Mucosa of descending colon (tissue), 3 donors: ENCODE measurements at regions not wholly inside any gene's neighbourhood (a gene's known extent, or its start where the extent isn't known, plus 50 kb on each side); places are given as distances from the start of the nearest gene placed in this dataset.

ENCODE experiments used
- ATAC-seq: fragments of 200-7000 bp; cut with Tn5 transposase; one replicate; pipeline ENCODE4 v1.9.1; 2020; ENCODE audit warnings: mild to moderate bottlenecking, moderate library complexity
- DNase-seq, 3 donors: peaks; one replicate each; pipeline ENCODE4 v3.0.0-alpha.2; 2020
- H3K36me3 ChIP-seq: fragments of 200-600 bp; one replicate; pipeline ENCODE4 v1.8.0; 2021; ENCODE audit warnings: low read depth, mild to moderate bottlenecking
- H3K4me1 ChIP-seq: fragments of 200-600 bp; one replicate; pipeline ENCODE4 v1.8.0; 2021; ENCODE audit warnings: low read depth, mild to moderate bottlenecking
- H3K4me3 ChIP-seq: fragments of 200-600 bp; one replicate; pipeline ENCODE4 v1.8.0; 2021; ENCODE audit warnings: mild to moderate bottlenecking
- H3K9me3 ChIP-seq: fragments of 200-600 bp; one replicate; pipeline ENCODE4 v1.8.0; 2021; ENCODE audit warnings: mild to moderate bottlenecking
- CTCF ChIP-seq: fragments of 200-600 bp; IDR thresholded peaks from one replicate; pipeline ENCODE4 v1.8.0; 2022; ENCODE audit warnings: antibody characterized with exemption, mild to moderate bottlenecking
- intact Hi-C, 2 donors: fragments of 100-400 bp; cut with DNase I in 1 of 2; cut with micrococcal nuclease in 1 of 2; formaldehyde crosslinking; loops; one replicate each; pipeline versions ENCODE4 v1.11.0 to v1.11.1; 2022; cut with DNase I, micrococcal nuclease
- donor health status: DM: no; HTN: no; CAD: no; lungs with moderate emphysema.
- donor health status: DM: no; HTN: no; CAD: no.
- donor health status: DM: no; HTN: yes; CAD: no.

GRCh38 chr2:100691846-100692245, 128.1 kb upstream of the NPAS2 start:
- DNase-seq (no peak), ATAC-seq (no peak)
- no peak for TF ChIP-seq CTCF
- Histone ChIP-seq H3K4me3 (no peak overlapping the region), H3K36me3 (no peaks in the 10 kb centered on the region), H3K4me1 (no peaks in the 10 kb centered on the region), H3K9me3 (no peaks in the 10 kb centered on the region)
- intact Hi-C loops: no loop called here

- ATAC-seq: no peak
- intact Hi-C loops: no loop called here
- DNase-seq: no peak
- H3K36me3 ChIP-seq: no peaks in the 10 kb centered on the region
- H3K4me3 ChIP-seq: no peak overlapping the region
- TF ChIP-seq CTCF: no peak
- no peaks in the 10 kb centered on the region for H3K9me3 ChIP-seq
- no peaks in the 10 kb centered on the region for H3K4me1 ChIP-seq
Observed at GRCh38 chr2:100692381-100692780, 127.6 kb upstream of the NPAS2 start.

- ATAC-seq (no peak), DNase-seq (no peak)
- H3K9me3 ChIP-seq: no peaks in the 10 kb centered on the region
- no peaks in the 10 kb centered on the region for H3K4me1 ChIP-seq
- no peak for TF ChIP-seq CTCF
- intact Hi-C loops: no loop called here
- H3K4me3 ChIP-seq: no peak overlapping the region
- no peaks in the 10 kb centered on the region for H3K36me3 ChIP-seq
Observed at GRCh38 chr2:100692906-100693305, 127.0 kb upstream of the NPAS2 start.

GRCh38 chr2:100699131-100699530, 120.8 kb upstream of the NPAS2 start:
- Histone ChIP-seq H3K4me1 (no peaks in the 10 kb centered on the region), H3K36me3 (no peaks in the 10 kb centered on the region), H3K4me3 (no peak overlapping the region), H3K9me3 (no peaks in the 10 kb centered on the region)
- intact Hi-C loops: no loop called here
- ATAC-seq (no peak), DNase-seq (no peak)
- no peak for TF ChIP-seq CTCF

GRCh38 chr2:100702438-100703109, 117.4 kb upstream of the NPAS2 start:
- no peak for ATAC-seq
- no peak for DNase-seq
- Histone ChIP-seq H3K9me3 (no peaks in the 10 kb centered on the region), H3K36me3 (no peaks in the 10 kb centered on the region), H3K4me3 (no peak overlapping the region), H3K4me1 (no peaks in the 10 kb centered on the region)
- TF ChIP-seq CTCF: no peak
- intact Hi-C loops: no loop called here

GRCh38 chr2:100703213-100703612, 116.7 kb upstream of the NPAS2 start:
- no peak for TF ChIP-seq CTCF
- no peak for DNase-seq
- intact Hi-C loops: no loop called here

More at GRCh38 chr2:100703213-100703612, 116.7 kb upstream of the NPAS2 start:
- Histone ChIP-seq H3K4me3 (no peak overlapping the region), H3K4me1 (no peaks in the 10 kb centered on the region), H3K36me3 (no peaks in the 10 kb centered on the region), H3K9me3 (no peaks in the 10 kb centered on the region)
- no peak for ATAC-seq
